ENCODE measurements at regions not wholly inside any gene's neighbourhood (a gene's known extent, or its start where the extent isn't known, plus 50 kb on each side); places are given as distances from the start of the nearest gene placed in this dataset.

DNA sequence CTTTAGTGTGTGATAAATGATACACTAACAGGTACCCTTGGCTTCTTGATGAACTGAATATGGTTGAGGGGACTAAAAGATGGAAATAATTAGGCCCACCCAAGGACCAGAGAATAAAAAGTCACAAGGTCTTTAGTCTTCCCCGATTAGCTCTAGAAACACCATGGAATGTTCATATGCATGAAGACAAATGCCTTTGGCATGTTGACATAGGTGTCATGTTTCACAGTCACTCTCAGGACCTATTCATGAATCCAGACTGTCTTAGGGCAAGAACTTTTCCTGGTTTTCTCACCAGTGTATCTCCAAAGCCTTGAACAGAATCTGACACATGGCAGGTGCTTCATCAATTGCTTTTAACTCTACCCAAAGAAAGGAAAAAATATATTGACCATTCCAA lies 412.8 kb downstream of the AJAP1 start:
- Histone ChIP-seq H3K9me3 (peaks cover 0 to 19% (median 8%) of the 10 kb centered on the region in 11 donors), H3K36me3 (no peaks in the 10 kb centered on the region), H3K27ac (no peak overlapping the region), H3K27me3 (peaks cover 0 to 35% (median 0%) of the 10 kb centered on the region in 7 donors), H3K4me3 (no peak overlapping the region), H3K4me1 (no peaks in the 10 kb centered on the region)
- ATAC-seq, result no peak
- 21 to 52% methylated on average over 1 of the region's 1 CpG for WGBS, 2 donors
- DNase-seq, result no peak
- intact Hi-C loops (cut with DNase I), result no loop called here
- TF ChIP-seq, protein P1, sequence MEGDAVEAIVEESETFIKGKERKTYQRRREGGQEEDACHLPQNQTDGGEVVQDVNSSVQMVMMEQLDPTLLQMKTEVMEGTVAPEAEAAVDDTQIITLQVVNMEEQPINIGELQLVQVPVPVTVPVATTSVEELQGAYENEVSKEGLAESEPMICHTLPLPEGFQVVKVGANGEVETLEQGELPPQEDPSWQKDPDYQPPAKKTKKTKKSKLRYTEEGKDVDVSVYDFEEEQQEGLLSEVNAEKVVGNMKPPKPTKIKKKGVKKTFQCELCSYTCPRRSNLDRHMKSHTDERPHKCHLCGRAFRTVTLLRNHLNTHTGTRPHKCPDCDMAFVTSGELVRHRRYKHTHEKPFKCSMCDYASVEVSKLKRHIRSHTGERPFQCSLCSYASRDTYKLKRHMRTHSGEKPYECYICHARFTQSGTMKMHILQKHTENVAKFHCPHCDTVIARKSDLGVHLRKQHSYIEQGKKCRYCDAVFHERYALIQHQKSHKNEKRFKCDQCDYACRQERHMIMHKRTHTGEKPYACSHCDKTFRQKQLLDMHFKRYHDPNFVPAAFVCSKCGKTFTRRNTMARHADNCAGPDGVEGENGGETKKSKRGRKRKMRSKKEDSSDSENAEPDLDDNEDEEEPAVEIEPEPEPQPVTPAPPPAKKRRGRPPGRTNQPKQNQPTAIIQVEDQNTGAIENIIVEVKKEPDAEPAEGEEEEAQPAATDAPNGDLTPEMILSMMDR (IDR thresholded peaks at IDR 0.05), result no peak

DNA sequence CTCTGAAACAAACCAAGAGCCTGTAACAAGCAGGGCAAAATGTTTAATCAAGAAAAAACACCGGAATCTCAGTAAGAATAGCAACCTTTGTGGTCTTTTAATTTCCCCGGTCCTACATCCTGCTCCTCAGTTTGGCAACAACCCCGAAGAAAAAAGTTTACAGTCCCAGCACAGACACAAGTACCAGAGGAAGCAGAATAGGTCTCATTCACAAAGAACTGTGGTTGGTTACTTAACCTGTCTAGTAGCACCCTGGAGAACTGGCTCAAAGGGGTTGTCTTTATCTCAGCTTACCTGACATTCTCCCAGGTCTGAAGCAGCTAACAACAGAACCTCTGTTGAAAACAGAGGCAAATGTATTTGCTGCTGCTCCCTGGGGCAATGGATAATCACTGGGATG lies 399.3 kb downstream of the AJAP1 start:
- TF ChIP-seq, protein P1 (IDR thresholded peaks at IDR 0.05), result no peak
- Histone ChIP-seq H3K36me3 (no peaks in the 10 kb centered on the region), H3K27me3 (peaks cover 0 to 3% (median 0%) of the 10 kb centered on the region in 7 donors), H3K9me3 (peaks cover 0 to 38% (median 14%) of the 10 kb centered on the region in 11 donors), H3K4me1 (no peaks in the 10 kb centered on the region), H3K4me3 (no peak overlapping the region), H3K27ac (no peak overlapping the region)
- DNase-seq, result no peak
- intact Hi-C loops (cut with DNase I), result no loop called here
- no peak for ATAC-seq
- 48 to 63% methylated on average over 3 of the region's 3 CpGs for WGBS, 2 donors

DNA sequence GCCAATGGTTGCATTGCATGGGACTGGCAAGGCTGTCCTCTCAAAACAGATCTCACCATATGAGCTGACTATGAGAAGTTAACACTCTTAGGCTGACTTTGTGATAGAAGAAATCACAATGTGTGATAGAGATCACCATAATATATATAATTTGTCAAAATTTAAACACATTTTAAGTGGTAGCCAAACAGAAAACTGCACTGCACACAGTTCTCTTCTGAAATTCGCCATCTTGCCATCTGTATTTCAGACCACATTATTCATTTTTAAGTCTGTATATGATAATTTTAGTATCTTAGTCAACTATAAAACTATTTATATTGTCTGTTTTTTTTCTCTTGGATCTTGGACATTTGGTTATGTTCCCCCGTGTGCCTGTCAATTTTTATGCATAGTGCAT lies 374.7 kb downstream of the AJAP1 start:
- intact Hi-C loops (cut with DNase I), result no loop called here
- peaks cover 0 to 47% (median 8%) of the 10 kb centered on the region in 7 donors for H3K27me3 ChIP-seq
- H3K27ac ChIP-seq, result no peak overlapping the region
- WGBS, 2 donors, result 53 to 54% methylated on average over 2 of the region's 2 CpGs
- H3K9me3 ChIP-seq, result no peaks in the 10 kb centered on the region
- no peaks in the 10 kb centered on the region for H3K36me3 ChIP-seq
- no peaks in the 10 kb centered on the region for H3K4me1 ChIP-seq
- no peak overlapping the region for H3K4me3 ChIP-seq
- TF ChIP-seq, protein P1 (IDR thresholded peaks at IDR 0.05), result no peak
- ATAC-seq (no peak), DNase-seq (no peak)

DNA sequence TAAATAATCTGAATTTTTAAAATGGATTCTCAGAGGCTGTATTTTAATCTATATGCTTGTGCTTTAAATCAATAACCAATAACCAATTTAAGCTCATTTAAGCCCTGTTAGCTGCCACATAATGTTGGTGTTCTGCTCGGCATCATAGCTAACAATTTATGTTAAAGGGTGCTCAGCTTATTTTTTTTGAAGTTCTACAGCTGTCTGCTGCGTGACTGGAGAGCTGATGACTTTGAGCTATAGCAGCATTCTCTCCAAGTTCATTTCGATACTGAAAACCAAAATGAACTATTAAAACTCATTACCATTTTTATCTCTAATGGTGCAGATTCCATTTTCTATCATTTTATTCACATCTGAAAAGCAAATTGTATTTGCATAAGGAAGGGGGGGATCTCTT lies 357.8 kb downstream of the AJAP1 start:
- H3K27me3 ChIP-seq, result peaks cover 0 to 53% (median 24%) of the 10 kb centered on the region in 7 donors
- ATAC-seq, result no peak

More for the DNA sequence above, 357.8 kb downstream of the AJAP1 start:
- intact Hi-C loops (cut with DNase I), result no loop called here
- Histone ChIP-seq H3K4me3 (no peak overlapping the region), H3K4me1 (no peaks in the 10 kb centered on the region), H3K27ac (no peak overlapping the region), H3K36me3 (no peaks in the 10 kb centered on the region), H3K9me3 (no peaks in the 10 kb centered on the region)
- TF ChIP-seq, protein P1 (IDR thresholded peaks at IDR 0.05), result no peak
- WGBS, 2 donors, result 67 to 72% methylated on average over 3 of the region's 3 CpGs
- DNase-seq, result no peak

All from heart right ventricle (tissue), 16 donors.